ENCODE measurements at regions not wholly inside any gene's neighbourhood (a gene's known extent, or its start where the extent isn't known, plus 50 kb on each side); places are given as distances from the start of the nearest gene placed in this dataset.

DNA sequence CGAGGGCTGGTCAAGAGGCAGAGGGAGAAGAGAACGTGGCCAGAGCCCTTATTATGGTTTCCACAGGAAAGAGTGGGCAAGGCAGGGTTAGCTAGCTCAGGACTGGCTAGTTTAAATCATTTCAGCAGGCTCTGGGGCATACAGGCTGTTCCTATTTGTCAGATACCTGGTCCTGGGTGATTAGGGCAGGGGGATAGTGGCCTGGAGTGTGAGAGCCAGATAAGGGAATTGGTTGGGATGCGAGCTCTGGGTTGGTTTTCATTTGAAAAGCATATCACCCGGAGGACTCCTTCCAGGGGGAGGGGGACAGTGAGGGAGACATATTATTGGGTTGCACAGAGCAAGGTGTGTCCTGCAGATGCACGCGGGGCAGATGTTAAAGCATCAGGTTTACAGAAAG, 75.3 kb upstream of the CLDN10 start:
- TF ChIP-seq, protein P1, sequence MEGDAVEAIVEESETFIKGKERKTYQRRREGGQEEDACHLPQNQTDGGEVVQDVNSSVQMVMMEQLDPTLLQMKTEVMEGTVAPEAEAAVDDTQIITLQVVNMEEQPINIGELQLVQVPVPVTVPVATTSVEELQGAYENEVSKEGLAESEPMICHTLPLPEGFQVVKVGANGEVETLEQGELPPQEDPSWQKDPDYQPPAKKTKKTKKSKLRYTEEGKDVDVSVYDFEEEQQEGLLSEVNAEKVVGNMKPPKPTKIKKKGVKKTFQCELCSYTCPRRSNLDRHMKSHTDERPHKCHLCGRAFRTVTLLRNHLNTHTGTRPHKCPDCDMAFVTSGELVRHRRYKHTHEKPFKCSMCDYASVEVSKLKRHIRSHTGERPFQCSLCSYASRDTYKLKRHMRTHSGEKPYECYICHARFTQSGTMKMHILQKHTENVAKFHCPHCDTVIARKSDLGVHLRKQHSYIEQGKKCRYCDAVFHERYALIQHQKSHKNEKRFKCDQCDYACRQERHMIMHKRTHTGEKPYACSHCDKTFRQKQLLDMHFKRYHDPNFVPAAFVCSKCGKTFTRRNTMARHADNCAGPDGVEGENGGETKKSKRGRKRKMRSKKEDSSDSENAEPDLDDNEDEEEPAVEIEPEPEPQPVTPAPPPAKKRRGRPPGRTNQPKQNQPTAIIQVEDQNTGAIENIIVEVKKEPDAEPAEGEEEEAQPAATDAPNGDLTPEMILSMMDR (IDR thresholded peaks at IDR 0.05; ENCODE audit: low read depth, low read length, missing control alignments), result no peak
- no peak for DNase-seq (ENCODE audit: extremely low read depth, low read depth)
- H3K4me3 ChIP-seq (replicated peaks; ENCODE audit: low read depth, low read length), result no peak overlapping the region

DNA sequence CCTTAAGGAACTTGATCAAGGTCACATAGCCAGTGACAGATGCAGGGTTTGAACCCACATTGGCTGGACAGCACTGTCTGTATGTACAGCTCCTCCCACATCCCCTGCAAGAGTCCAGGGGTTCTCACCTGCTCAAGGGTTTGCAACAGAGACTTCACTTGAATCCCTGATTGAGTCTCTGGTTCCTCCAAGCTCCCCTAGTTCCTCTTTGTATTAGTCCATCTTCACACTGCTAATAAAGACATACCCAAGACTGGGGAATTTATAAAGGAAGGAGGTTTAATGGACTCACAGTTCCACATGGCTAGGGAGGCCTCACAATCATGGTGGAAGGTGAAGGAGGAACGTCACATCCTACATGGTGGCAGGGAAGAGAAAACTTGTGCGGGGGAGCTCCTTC, 72.8 kb upstream of the CLDN10 start:
- TF ChIP-seq, protein P1 (IDR thresholded peaks at IDR 0.05; ENCODE audit: low read depth, low read length, missing control alignments), result no peak
- H3K4me3 ChIP-seq (replicated peaks; ENCODE audit: low read depth, low read length), result no peak overlapping the region
- no peak for DNase-seq (ENCODE audit: extremely low read depth, low read depth)

- H3K4me3 ChIP-seq (replicated peaks; ENCODE audit: low read depth, low read length), result no peak overlapping the region
- TF ChIP-seq, protein P1 (IDR thresholded peaks at IDR 0.05; ENCODE audit: low read depth, low read length, missing control alignments), result no peak
- no peak for DNase-seq (ENCODE audit: extremely low read depth, low read depth)
These were observed 72.4 kb upstream of the CLDN10 start for GRCh38 chr13:95480131-95480545.

GRCh38 chr13:95480791-95481780, 71.4 kb upstream of the CLDN10 start:
- no peak for DNase-seq (ENCODE audit: extremely low read depth, low read depth)
- TF ChIP-seq, protein P1 (IDR thresholded peaks at IDR 0.05; ENCODE audit: low read depth, low read length, missing control alignments), result no peak
- no peak overlapping the region for H3K4me3 ChIP-seq (replicated peaks; ENCODE audit: low read depth, low read length)

GRCh38 chr13:95484052-95484451, 68.5 kb upstream of the CLDN10 start:
- no peak overlapping the region for H3K4me3 ChIP-seq (replicated peaks; ENCODE audit: low read depth, low read length)
- DNase-seq (ENCODE audit: extremely low read depth, low read depth), result no peak
- TF ChIP-seq, protein P1 (IDR thresholded peaks at IDR 0.05; ENCODE audit: low read depth, low read length, missing control alignments), result no peak

DNA sequence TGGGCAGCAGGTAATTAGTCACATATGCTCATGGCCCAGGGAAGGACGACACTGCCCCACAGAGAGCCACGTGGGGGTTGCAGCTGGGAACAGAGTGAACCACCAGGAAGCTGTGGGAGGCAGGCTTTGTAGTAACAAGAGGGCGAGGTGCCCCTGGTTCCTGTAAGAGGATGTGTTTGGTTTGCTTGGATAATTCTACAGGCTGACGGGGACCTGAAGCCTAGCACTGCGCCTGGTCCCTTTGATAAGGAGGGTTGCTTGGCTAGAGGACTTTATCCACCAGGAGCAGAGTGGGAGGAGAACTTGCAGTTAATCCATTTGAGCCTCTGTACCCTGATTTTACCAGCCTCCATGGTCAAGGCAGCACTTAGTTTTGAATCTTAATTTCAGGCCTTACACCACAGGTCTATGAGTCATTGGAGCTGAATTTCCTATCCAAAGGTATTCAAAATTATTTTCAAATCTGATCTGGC, 67.4 kb upstream of the CLDN10 start:
- no peak for DNase-seq (ENCODE audit: extremely low read depth, low read depth)
- H3K4me3 ChIP-seq (replicated peaks; ENCODE audit: low read depth, low read length), result no peak overlapping the region
- TF ChIP-seq, protein P1 (IDR thresholded peaks at IDR 0.05; ENCODE audit: low read depth, low read length, missing control alignments), result no peak

Data from HFF-Myc (cell line).